ENCODE measurements at regions not wholly inside any gene's neighbourhood (a gene's known extent, or its start where the extent isn't known, plus 50 kb on each side); places are given as distances from the start of the nearest gene placed in this dataset.

DNA sequence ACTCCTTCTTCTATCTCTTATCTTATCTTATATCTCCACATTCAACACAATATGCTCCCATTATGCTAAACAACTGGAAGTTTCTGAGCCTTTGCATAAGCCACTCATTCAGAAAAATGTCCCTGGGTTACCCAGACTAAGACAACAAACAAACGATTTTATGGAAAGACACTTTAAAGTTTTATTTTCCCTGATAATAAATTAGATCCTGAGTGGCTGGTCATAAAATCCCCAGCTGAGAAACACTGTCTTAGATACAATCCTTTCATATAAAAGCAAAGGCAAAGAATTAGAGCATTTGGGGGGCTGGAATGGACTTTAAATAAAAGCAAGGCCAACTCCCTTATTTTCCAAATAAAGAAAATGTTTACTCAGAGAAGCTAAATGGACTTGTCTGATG lies 322.3 kb downstream of the GBE1 start:
- Histone ChIP-seq H3K9me2 (replicated peaks; ENCODE audit: insufficient read depth, low read length) (no peaks in the 10 kb centered on the region), H4K20me1 (ENCODE audit: insufficient read depth, low read depth, low read length) (no peaks in the 10 kb centered on the region), H3K4me1 (ENCODE audit: low read length) (no peaks in the 10 kb centered on the region), H3K36me3 (ENCODE audit: insufficient read depth, low read length) (no peaks in the 10 kb centered on the region), H3K79me2 (ENCODE audit: low read length) (no peaks in the 10 kb centered on the region), H3K9me3 (ENCODE audit: low read length) (no peaks in the 10 kb centered on the region), H3K27me3 (ENCODE audit: low read length) (no peaks in the 10 kb centered on the region), H3K27ac (ENCODE audit: low read length) (no peak overlapping the region), H3K4me2 (ENCODE audit: low read depth, low read length, poor library complexity, severe bottlenecking) (no peak overlapping the region), H2AFZ (ENCODE audit: low read length) (no peak overlapping the region), H3K4me3 (ENCODE audit: low read length) (no peak overlapping the region), H3K9ac (ENCODE audit: low read length) (no peak overlapping the region)
- DNase-seq: no peak

DNA sequence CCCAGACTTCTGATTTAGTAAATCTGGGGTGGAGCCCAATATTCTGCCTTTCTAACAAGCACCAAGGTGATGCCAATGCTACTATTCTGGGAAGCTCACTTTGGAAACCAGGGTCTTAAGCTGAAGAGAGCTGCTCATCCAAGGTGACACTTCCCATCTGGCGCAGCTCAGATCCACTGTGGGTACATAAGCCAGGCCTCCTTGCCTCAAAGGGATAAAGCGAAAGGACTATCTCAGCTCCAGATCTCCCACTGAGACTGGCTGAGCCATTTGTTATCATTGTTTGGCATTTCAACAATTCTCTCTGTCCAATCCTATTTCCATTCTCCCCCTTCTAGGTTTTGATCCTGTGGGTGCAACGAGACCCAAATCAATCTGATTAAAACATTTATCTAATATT lies 323.8 kb downstream of the GBE1 start:
- no peak overlapping the region for H3K27ac ChIP-seq (ENCODE audit: low read length)
- no peak overlapping the region for H3K4me3 ChIP-seq (ENCODE audit: low read length)
- no peak overlapping the region for H3K4me2 ChIP-seq (ENCODE audit: low read depth, low read length, poor library complexity, severe bottlenecking)
- DNase-seq: no peak
- no peak overlapping the region for H2AFZ ChIP-seq (ENCODE audit: low read length)
- no peaks in the 10 kb centered on the region for H3K27me3 ChIP-seq (ENCODE audit: low read length)
- H3K9me2 ChIP-seq (replicated peaks; ENCODE audit: insufficient read depth, low read length): no peaks in the 10 kb centered on the region
- H3K36me3 ChIP-seq (ENCODE audit: insufficient read depth, low read length): no peaks in the 10 kb centered on the region
- H4K20me1 ChIP-seq (ENCODE audit: insufficient read depth, low read depth, low read length): no peaks in the 10 kb centered on the region
- H3K9me3 ChIP-seq (ENCODE audit: low read length): no peaks in the 10 kb centered on the region
- H3K79me2 ChIP-seq (ENCODE audit: low read length): no peaks in the 10 kb centered on the region
- no peak overlapping the region for H3K9ac ChIP-seq (ENCODE audit: low read length)
- no peaks in the 10 kb centered on the region for H3K4me1 ChIP-seq (ENCODE audit: low read length)

DNA sequence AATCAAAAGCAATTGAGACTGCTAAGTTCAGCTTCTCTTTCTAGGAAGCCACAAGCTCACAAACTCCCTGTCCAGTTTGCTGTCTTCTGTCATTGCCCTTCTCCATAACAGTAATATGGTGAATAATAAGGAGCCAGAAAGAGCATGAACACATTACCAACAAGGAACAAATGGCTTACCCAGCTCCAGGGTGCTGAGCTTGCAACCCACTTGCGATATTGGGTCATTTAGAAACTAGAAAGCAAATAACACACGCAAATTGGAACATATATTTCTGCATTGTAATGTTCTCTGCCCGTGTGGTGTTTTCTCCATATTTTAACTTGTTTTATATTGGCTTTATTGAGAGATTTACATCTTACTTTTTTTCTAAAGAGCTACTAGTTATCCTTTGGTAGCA lies 325.3 kb downstream of the GBE1 start:
- DNase-seq: no peak

DNA sequence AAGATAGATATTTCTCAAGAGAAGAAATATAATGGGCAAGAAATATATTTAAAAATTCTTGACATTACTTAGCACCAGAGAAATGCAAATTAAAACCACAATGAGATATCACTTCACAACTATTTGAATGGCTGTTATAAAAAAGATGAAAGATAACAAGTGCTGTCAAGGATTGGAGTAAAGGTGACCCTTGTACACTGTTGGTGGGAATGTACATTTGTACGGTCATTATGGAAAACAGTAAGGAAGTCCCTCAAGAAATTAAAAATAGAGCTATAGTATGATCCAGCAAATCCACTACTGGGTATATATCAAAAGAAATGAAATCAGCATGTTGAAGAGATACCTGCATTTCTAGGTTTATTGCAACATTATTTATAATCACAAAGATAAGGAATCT lies 326.4 kb downstream of the GBE1 start:
- no peak overlapping the region for H3K4me3 ChIP-seq (ENCODE audit: low read length)
- no peak for DNase-seq
- H4K20me1 ChIP-seq (ENCODE audit: insufficient read depth, low read depth, low read length): no peaks in the 10 kb centered on the region
- H3K4me2 ChIP-seq (ENCODE audit: low read depth, low read length, poor library complexity, severe bottlenecking): no peak overlapping the region
- no peak overlapping the region for H3K27ac ChIP-seq (ENCODE audit: low read length)
- H2AFZ ChIP-seq (ENCODE audit: low read length): no peak overlapping the region
- no peaks in the 10 kb centered on the region for H3K27me3 ChIP-seq (ENCODE audit: low read length)
- no peaks in the 10 kb centered on the region for H3K4me1 ChIP-seq (ENCODE audit: low read length)
- no peaks in the 10 kb centered on the region for H3K36me3 ChIP-seq (ENCODE audit: insufficient read depth, low read length)
- H3K9me2 ChIP-seq (replicated peaks; ENCODE audit: insufficient read depth, low read length): no peaks in the 10 kb centered on the region
- no peaks in the 10 kb centered on the region for H3K9me3 ChIP-seq (ENCODE audit: low read length)
- H3K79me2 ChIP-seq (ENCODE audit: low read length): no peaks in the 10 kb centered on the region
- no peak overlapping the region for H3K9ac ChIP-seq (ENCODE audit: low read length)

More for the DNA sequence above, 325.3 kb downstream of the GBE1 start:
- H3K9me2 ChIP-seq (replicated peaks; ENCODE audit: insufficient read depth, low read length): no peaks in the 10 kb centered on the region
- H4K20me1 ChIP-seq (ENCODE audit: insufficient read depth, low read depth, low read length): no peaks in the 10 kb centered on the region
- no peaks in the 10 kb centered on the region for H3K9me3 ChIP-seq (ENCODE audit: low read length)
- H3K9ac ChIP-seq (ENCODE audit: low read length): no peak overlapping the region
- H3K79me2 ChIP-seq (ENCODE audit: low read length): no peaks in the 10 kb centered on the region
- no peak overlapping the region for H3K27ac ChIP-seq (ENCODE audit: low read length)
- H3K4me3 ChIP-seq (ENCODE audit: low read length): no peak overlapping the region
- no peak overlapping the region for H2AFZ ChIP-seq (ENCODE audit: low read length)
- H3K36me3 ChIP-seq (ENCODE audit: insufficient read depth, low read length): no peaks in the 10 kb centered on the region
- no peak overlapping the region for H3K4me2 ChIP-seq (ENCODE audit: low read depth, low read length, poor library complexity, severe bottlenecking)
- no peaks in the 10 kb centered on the region for H3K27me3 ChIP-seq (ENCODE audit: low read length)
- no peaks in the 10 kb centered on the region for H3K4me1 ChIP-seq (ENCODE audit: low read length)

DNA sequence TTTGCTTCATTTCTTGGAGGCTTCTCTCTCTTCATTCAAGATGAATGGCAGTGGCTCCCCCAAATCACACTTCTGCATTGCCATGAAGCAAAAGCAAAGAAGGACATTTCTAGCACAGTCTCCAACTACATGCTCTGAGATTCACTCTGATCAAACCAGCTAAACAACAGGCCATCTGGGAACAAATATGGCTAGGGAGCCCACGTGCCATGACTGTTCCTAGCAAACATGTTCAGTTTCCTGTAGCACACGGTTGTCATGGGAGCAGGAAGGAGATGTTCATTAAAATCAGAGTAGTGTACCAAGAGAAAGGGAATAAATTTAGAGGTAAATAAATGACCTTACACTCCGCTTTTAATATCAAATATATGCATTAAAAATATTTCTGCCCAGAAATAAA lies 327.3 kb downstream of the GBE1 start:
- no peaks in the 10 kb centered on the region for H3K36me3 ChIP-seq (ENCODE audit: insufficient read depth, low read length)
- no peaks in the 10 kb centered on the region for H3K9me3 ChIP-seq (ENCODE audit: low read length)
- no peaks in the 10 kb centered on the region for H3K79me2 ChIP-seq (ENCODE audit: low read length)
- H3K27ac ChIP-seq (ENCODE audit: low read length): no peak overlapping the region
- H2AFZ ChIP-seq (ENCODE audit: low read length): no peak overlapping the region
- no peaks in the 10 kb centered on the region for H3K27me3 ChIP-seq (ENCODE audit: low read length)
- no peak for DNase-seq
- H3K4me3 ChIP-seq (ENCODE audit: low read length): no peak overlapping the region
- H3K4me2 ChIP-seq (ENCODE audit: low read depth, low read length, poor library complexity, severe bottlenecking): no peak overlapping the region
- H3K9ac ChIP-seq (ENCODE audit: low read length): no peak overlapping the region
- H4K20me1 ChIP-seq (ENCODE audit: insufficient read depth, low read depth, low read length): no peaks in the 10 kb centered on the region
- H3K9me2 ChIP-seq (replicated peaks; ENCODE audit: insufficient read depth, low read length): no peaks in the 10 kb centered on the region
- H3K4me1 ChIP-seq (ENCODE audit: low read length): no peaks in the 10 kb centered on the region

DNA sequence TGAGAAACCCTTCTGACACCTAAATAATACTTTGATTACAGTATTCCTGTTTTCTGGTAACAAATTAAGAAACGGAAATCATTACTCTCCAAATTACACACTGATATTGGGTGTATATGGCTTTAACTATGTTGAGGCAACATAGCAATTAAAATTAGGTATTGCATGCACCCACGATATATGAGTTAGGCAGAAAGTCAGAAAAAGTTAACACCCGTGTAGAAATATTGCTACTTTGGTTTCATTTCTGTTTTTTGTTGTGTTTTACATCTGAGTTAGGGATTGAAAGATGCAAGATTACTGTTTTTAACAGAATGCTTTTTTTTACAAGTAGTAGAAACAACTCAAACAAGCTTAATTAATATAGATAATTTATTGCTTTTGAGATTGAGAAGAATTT lies 327.8 kb downstream of the GBE1 start:
- Histone ChIP-seq H2AFZ (ENCODE audit: low read length) (no peak overlapping the region), H3K27me3 (ENCODE audit: low read length) (no peaks in the 10 kb centered on the region), H3K4me2 (ENCODE audit: low read depth, low read length, poor library complexity, severe bottlenecking) (no peak overlapping the region), H3K4me3 (ENCODE audit: low read length) (no peak overlapping the region), H4K20me1 (ENCODE audit: insufficient read depth, low read depth, low read length) (no peaks in the 10 kb centered on the region), H3K27ac (ENCODE audit: low read length) (no peak overlapping the region), H3K4me1 (ENCODE audit: low read length) (no peaks in the 10 kb centered on the region), H3K79me2 (ENCODE audit: low read length) (no peaks in the 10 kb centered on the region), H3K9me2 (replicated peaks; ENCODE audit: insufficient read depth, low read length) (no peaks in the 10 kb centered on the region), H3K9me3 (ENCODE audit: low read length) (no peaks in the 10 kb centered on the region), H3K9ac (ENCODE audit: low read length) (no peak overlapping the region), H3K36me3 (ENCODE audit: insufficient read depth, low read length) (no peaks in the 10 kb centered on the region)
- DNase-seq: no peak

DNA sequence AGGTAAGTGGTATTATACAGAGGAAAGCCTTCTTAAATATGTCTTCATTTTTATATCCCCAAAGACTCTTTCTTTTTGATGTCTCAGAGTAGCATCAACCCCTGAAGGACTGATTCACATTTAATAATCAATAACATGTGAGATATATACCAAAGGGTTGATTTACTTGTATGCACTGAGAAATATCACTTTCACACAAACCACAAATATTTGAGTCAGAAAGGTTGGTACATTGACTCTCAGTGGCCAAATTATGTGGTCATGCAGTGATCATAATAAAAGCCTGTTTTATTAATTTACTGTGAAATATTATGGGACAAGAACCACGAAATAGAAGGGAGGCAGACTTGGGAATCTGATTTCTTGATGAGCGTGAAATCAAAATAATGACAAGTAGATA lies 329.0 kb downstream of the GBE1 start:
- Histone ChIP-seq H3K9me2 (replicated peaks; ENCODE audit: insufficient read depth, low read length) (no peaks in the 10 kb centered on the region), H3K79me2 (ENCODE audit: low read length) (no peaks in the 10 kb centered on the region), H3K4me2 (ENCODE audit: low read depth, low read length, poor library complexity, severe bottlenecking) (no peak overlapping the region), H3K27me3 (ENCODE audit: low read length) (no peaks in the 10 kb centered on the region), H3K9me3 (ENCODE audit: low read length) (no peaks in the 10 kb centered on the region), H3K4me1 (ENCODE audit: low read length) (no peaks in the 10 kb centered on the region), H3K4me3 (ENCODE audit: low read length) (no peak overlapping the region), H3K36me3 (ENCODE audit: insufficient read depth, low read length) (no peaks in the 10 kb centered on the region), H2AFZ (ENCODE audit: low read length) (no peak overlapping the region), H3K27ac (ENCODE audit: low read length) (no peak overlapping the region), H4K20me1 (ENCODE audit: insufficient read depth, low read depth, low read length) (no peaks in the 10 kb centered on the region), H3K9ac (ENCODE audit: low read length) (no peak overlapping the region)
- no peak for DNase-seq

DNA sequence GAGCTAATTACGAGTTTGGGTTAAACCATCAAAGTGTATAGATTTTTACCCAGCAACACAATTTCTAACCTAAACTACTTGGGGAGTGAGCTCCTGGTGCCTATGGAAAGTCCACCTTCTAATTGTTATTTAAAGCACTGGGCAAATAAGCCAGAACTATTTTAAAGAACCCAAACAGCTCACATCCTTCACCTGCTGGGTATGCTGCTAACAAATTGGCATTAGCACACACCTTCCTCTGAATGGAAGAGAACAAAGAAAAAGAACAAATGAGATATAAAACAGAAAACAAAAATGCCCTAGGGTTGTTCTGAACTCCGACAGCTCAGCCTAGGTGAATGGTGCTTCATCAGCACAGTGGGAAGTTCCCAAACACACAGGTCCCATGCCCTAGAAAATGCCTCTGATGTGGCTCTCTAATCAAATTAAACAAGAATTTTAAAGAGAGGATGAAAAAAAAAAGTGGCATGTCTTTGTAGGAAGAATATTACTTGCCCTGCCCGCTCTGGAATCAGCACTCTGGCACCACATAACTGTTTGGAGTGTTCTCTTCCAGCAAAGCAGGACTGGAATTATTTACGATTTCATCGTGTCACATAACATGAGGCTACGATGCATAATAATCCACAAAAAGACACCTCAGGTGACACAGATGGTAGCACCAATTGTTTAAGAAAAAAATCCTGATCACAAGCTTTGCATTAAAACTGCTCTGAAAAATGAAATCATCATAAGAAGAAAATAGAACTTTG lies 334.4 kb downstream of the GBE1 start:
- no peak overlapping the region for H2AFZ ChIP-seq (ENCODE audit: low read length)
- H3K4me1 ChIP-seq (ENCODE audit: low read length): no peaks in the 10 kb centered on the region

More for the DNA sequence above, 334.4 kb downstream of the GBE1 start:
- no peak overlapping the region for H3K4me3 ChIP-seq (ENCODE audit: low read length)
- no peak overlapping the region for H3K4me2 ChIP-seq (ENCODE audit: low read depth, low read length, poor library complexity, severe bottlenecking)
- H4K20me1 ChIP-seq (ENCODE audit: insufficient read depth, low read depth, low read length): no peaks in the 10 kb centered on the region
- H3K27ac ChIP-seq (ENCODE audit: low read length): no peak overlapping the region
- H3K9me3 ChIP-seq (ENCODE audit: low read length): no peaks in the 10 kb centered on the region
- H3K27me3 ChIP-seq (ENCODE audit: low read length): no peaks in the 10 kb centered on the region
- no peak overlapping the region for H3K9ac ChIP-seq (ENCODE audit: low read length)
- H3K79me2 ChIP-seq (ENCODE audit: low read length): no peaks in the 10 kb centered on the region
- no peaks in the 10 kb centered on the region for H3K9me2 ChIP-seq (replicated peaks; ENCODE audit: insufficient read depth, low read length)
- no peaks in the 10 kb centered on the region for H3K36me3 ChIP-seq (ENCODE audit: insufficient read depth, low read length)
- DNase-seq: no peak
